NCI-H345 treated with DMSO at 0.1 percent for 48 hours (cell line): ENCODE measurements at regions not wholly inside any gene's neighbourhood (a gene's known extent, or its start where the extent isn't known, plus 50 kb on each side); places are given as distances from the start of the nearest gene placed in this dataset.
"Not testable (repeated sequence)": the region's sequence is repeated elsewhere in the genome, so short reads cannot be mapped to it uniquely, and the experiment has no call there.

Source experiments
- DNase-seq: peaks from one replicate; lab custom pipeline; 2025; ENCODE audit not compliant: unreplicated experiment; lab: John Stamatoyannopoulos, UW

GRCh38 chr4:116055857-116056827 is 942.7 kb upstream of the NDST4 start:
- DNase-seq = peak; percentile 2

GRCh38 chr4:116027311-116027710 is 913.9 kb upstream of the NDST4 start:
- DNase-seq = no peak

GRCh38 chr4:116024954-116025708 is 911.7 kb upstream of the NDST4 start:
- no peak for DNase-seq

GRCh38 chr4:116023049-116023448 is 909.6 kb upstream of the NDST4 start:
- no peak for DNase-seq

GRCh38 chr4:116020141-116020722 is 906.8 kb upstream of the NDST4 start:
- no peak for DNase-seq

- DNase-seq = no peak
Measured at GRCh38 chr4:116018831-116019230, 905.4 kb upstream of the NDST4 start.

- no peak for DNase-seq
Measured at GRCh38 chr4:116016201-116016600, 902.8 kb upstream of the NDST4 start.

GRCh38 chr4:116015549-116015948 is 902.1 kb upstream of the NDST4 start:
- DNase-seq = no peak

GRCh38 chr4:116015062-116015461 is 901.6 kb upstream of the NDST4 start:
- DNase-seq = no peak

GRCh38 chr4:116010923-116011322 is 897.5 kb upstream of the NDST4 start:
- DNase-seq = no peak

- no peak for DNase-seq
Measured at GRCh38 chr4:116005806-116006088, 892.3 kb upstream of the NDST4 start.

GRCh38 chr4:116005037-116005805 is 891.8 kb upstream of the NDST4 start:
- no peak for DNase-seq

GRCh38 chr4:116001291-116001690 is 887.9 kb upstream of the NDST4 start:
- DNase-seq = no peak

GRCh38 chr4:115986573-115986972 is 873.2 kb upstream of the NDST4 start:
- no peak for DNase-seq

GRCh38 chr4:115975421-115976001 is 862.1 kb upstream of the NDST4 start:
- not testable (repeated sequence) for DNase-seq

- DNase-seq = no peak
Measured at GRCh38 chr4:115973768-115974167, 860.3 kb upstream of the NDST4 start.

GRCh38 chr4:115972967-115973366 is 859.5 kb upstream of the NDST4 start:
- DNase-seq = no peak

GRCh38 chr4:115970859-115971258 is 857.4 kb upstream of the NDST4 start:
- no peak for DNase-seq

GRCh38 chr4:115969756-115970155 is 856.3 kb upstream of the NDST4 start:
- DNase-seq = no peak

- DNase-seq = no peak
Measured at GRCh38 chr4:115965588-115965987, 852.2 kb upstream of the NDST4 start.
